LoVo (cell line): ENCODE measurements at regions not wholly inside any gene's neighbourhood (a gene's known extent, or its start where the extent isn't known, plus 50 kb on each side); places are given as distances from the start of the nearest gene placed in this dataset.
"Not testable (repeated sequence)": the region's sequence is repeated elsewhere in the genome, so short reads cannot be mapped to it uniquely, and the experiment has no call there.

Experiments
- DNase-seq: peaks from one replicate; pipeline ENCODE4 v3.0.0-alpha.2; 2016; ENCODE audit warnings: low spot score

DNA sequence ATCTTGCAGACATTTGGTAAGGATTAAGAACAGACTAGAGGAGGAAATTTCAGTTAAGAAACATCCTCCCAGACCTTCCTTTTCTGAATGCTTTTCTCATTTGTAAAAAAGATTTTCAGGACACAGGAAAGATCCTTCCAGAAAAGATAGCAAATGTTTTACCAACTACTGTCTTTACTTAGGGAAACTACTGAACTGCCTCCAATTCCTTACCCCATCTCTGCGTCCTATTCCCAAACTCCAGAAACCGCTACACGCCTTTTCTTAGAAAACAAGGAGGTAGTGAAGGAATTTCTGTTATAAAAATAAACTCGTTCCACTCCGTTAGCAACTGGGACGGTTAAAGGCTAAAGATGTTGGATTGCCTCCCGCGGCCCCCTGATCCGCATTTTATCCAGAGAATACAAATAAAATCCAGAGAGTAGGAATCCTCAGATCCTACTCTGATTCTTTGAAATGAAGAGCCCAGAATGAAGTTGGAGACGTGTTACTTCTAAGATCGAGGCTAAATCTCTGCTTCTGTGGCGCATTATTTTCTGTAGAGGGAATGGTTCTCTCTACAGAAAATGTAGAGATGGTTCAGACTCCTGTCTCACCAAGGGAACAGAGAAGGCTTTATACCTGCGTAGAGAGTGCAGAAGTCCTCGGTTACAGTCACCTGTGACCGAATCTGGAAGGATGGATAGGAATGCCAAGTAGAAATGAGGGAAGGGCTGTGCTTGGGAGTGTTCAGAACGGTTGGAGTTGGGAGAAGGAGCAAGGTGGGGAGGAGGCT lies 133.0 kb downstream of the GPX5 start:
- peak; percentile 11 for DNase-seq

DNA sequence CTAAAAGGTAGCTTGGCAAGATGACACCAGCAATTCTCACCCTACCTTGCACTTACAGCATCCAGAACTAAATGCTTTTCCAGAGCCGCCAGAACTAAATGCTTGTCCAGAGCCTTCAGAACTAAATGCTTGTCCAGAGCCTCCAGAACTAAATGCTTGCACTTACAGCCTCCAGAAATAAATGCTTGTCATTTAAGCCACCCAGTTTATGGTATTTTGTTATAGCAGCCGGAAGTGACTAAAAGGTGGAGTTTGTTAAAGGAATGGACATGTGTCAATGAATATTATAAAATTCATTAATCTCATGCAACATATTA lies 133.5 kb downstream of the GPX5 start:
- no peak for DNase-seq

DNA sequence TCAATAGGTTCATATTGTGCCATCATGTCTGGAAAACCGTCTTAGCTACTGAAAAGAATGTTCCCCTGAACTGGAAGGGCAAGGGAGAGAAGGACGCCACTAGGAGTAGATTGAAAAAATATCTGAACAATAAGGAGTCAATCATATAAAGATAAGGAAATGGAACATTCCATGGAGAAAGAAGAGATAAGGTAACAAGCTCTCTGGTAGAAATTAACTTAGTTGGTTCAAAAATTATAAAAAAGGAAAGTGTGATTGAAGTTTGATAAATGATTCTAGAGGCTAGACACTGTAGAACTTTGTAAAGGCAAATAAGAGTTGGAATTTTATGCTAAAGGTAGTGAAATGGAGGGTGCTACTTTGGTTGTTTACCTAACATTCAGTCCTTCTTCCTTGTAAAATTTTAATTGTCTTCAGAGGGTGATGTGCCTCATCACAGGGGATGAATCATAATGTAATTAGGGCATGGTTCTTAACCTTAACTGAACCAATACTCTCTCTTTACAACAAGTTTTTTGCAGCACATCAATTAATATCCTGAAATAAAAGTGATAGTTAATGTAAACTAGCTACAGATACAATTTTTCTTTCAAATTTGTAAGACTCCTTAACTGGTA lies 135.5 kb downstream of the GPX5 start:
- peak; percentile 25 for DNase-seq

DNA sequence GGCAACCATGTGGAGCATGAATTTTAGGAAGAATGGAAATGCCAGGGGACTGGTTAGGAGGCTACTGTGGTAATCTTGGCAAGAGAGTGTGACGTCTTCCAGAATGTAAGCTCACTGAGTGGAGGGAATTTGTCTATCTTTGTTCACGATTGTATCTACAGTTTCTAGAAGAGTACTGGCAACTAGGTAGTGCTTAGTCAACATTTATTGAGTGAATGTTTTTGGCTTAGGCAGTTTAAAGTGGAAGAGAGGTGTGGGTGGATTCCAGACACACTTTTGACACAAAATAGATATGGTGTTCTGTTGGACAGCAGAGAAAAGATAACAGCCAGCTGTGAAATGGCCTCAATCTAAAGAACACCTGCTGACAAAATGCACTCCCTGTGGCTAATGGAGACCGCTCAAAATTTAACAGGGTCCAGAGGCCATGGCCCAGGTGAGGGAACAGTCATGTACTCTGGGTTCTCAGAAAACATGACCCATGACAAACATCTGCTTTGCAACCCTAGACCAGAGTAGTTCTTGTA lies 139.3 kb downstream of the GPX5 start:
- DNase-seq = no peak

DNA sequence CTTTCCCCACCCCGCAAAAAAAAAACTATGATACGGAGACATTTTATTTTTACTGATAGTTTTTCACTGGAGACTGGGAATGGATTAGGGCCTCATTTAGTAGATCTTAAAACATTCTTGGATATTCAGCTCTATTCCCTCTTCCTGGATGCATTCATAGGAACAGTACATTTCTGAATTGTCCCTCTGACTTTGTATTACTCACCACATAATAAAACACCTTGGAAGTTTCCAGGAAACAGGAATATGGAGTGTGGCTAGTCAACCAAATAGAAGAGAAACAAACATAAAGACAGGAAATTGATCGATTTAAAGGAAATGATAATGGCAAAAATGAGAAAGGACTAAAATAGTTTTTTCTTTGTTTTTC lies 147.7 kb downstream of the GPX5 start:
- DNase-seq = no peak

DNA sequence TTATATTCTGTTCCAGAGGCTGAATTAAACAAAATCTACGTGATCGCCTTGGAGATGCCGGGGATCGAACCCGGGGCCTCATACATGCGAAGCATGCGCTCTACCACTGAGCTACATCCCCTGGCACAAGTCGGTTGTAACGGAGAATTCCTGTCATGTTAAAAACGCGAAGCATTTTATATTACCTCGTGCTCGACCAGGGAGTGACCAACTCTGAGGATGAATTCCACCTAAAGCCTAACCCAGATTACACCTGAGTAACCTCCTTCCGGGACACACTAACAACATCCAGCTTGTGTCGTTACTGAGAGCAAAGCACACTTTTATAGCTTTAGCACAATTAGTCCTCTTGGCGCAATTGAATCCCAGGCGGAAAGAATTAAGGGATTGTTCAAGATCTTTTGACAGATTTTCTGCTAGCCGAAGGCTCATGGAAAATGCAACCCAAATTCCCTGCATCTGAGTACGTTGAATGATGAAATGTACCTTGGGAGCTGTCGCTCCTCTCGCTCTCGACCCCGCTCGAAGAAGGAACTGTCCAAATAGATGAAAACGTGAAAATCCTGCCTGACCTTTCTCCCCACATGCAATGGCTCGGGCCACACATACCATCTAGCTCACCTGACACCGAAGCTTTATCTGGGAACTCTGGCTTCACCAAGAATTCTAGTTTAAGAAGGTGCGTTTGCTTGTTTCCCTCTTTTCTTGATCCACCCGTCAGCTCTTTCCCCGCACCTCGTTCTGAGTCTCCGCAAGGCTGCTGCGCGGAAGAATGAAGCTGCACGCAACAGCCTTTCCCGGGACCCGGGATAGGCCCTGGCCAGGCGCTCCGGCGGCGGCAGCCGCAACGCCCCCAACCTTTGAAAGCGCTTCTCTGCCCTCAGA lies 148.3 kb downstream of the GPX5 start:
- DNase-seq = peak; percentile 30

DNA sequence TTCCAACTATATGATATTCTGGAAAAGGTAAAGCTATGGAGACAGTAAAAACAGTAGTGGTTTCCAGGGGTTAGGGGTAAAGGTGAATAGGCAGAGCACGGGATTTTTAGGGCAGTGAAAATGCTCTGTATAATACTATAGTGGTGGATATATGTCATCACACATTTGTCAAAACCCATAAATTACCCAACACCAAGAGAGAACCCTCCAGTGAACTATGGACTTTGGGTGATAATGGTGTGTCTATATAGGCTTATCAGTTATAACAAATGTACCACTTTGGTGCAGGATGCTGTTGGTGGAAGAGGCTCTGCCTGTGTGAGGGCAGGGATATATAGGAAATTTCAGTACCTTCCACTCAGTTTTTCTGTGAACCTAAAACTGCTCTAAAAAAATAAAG lies 149.9 kb downstream of the GPX5 start:
- no peak for DNase-seq

DNA sequence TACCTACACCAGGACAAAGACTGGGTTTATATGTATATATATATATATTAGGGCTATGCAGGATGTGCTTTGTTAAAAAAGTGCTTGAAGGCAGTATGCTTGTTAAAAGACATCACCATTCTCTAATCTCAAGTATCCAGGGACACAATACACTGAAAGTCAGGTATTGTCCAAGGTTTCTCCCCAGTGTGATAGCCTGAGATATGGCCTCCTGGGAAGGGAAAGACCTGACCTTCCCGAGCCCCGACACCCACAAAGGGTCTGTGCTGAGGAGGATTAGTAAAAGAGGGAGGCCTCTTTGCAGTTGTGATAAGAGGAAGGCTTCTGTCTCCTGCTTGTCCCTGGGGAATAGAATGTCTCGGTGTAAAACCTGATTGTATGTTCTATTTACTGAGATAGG lies 156.9 kb downstream of the GPX5 start:
- no peak for DNase-seq

DNA sequence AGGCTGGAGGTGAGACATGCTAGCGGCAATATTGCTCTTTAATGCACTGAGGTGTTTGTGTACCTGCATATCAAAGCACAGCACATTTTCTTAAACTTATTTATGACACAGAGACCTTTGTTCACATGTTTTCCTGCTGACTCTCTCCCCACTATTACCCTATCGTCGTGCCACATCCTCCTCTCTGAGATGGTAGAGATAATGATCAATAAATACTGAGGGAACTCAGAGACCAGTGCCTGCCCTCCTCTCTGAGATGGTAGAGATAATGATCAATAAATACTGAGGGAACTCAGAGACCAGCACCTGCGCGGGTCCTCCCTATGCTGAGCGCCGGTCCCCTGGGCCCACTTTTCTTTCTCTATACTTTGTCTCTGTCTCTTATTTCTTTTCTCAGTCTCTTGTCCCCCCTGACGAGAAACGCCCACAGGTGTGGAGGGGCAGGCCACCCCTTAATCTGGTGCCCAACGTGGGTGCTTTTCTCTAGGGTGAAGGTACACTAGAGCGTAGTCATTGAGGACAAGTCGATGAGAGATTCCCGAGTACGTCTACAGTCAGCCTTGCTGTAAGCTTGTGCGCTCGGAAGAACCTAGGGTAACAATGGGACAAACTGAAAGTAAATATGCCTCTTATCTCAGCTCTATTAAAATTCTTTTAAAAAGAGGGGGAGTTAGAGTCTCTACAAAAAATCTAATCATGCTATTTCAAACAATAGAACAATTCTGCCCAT lies 157.4 kb downstream of the GPX5 start:
- not testable (repeated sequence) for DNase-seq

DNA sequence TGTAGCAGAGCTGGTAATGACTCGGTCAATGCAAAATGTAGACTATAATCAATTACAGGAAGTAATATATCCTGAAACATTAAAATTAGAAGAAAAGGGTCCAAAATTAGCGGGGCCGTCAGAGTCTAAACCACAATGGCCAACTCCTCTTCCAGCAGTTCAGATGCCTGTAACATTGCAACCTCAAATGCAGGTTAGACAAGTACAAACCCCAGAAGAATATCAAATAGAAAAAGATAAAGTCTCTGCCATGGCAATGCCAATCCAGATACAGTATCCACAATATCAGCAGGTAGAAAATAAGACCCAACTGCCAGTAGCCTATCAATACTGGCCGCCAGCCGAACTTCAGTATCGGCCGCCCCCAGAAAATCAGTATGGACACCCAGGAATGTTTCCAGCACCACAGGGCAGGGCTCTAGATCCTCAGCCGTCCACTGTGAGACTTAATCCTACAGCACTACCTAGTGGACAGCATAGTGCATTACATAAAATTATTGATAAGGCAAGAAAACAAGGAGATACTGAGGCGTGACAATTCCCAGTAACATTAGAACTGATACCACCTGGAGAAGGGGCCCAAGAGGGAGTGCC lies 158.4 kb downstream of the GPX5 start:
- DNase-seq = peak; percentile 69

DNA sequence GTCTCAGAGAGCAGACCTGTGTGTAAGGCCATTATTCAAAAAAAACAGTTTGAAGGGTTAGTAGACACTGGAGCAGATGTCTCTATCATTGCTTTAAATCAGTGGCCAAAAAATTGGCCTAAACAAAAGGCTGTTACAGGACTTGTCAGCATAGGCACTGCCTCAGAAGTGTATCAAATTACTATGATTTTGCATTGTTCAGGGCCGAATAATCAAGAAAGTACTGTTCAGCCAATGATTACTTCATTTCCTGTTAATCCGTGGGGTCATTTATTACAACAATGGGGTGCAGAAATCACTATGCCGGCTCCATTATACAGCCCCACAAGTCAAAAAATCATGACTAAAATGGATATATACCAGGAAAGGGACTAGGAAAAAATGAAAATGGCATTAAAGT lies 160.3 kb downstream of the GPX5 start:
- not testable (repeated sequence) for DNase-seq

DNA sequence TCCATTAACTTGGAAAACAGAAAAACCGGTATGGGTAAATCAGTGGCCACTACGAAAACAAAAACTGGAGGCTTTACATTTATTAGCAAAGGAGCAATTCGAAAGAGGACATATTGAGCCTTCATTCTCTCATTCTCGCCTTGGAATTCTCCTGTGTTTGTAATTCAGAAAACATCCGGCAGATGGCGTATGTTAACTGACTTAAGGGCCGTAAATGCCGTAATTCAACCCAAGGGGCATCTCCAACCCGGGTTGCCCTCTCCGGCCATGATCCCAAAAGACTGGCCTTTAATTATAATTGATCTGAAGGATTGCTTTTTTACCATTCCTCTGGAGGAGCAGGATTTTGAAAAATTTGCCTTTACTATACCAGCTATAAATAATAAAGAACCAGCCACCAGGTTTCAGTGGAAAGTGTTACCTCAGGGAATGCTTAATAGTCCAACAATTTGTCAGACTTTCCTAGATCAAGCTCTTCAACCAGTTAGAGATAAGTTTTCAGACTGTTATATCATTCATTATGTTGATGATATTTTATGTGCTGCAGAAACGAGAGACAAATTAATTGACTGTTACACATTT lies 160.9 kb downstream of the GPX5 start:
- peak; percentile 73 for DNase-seq

DNA sequence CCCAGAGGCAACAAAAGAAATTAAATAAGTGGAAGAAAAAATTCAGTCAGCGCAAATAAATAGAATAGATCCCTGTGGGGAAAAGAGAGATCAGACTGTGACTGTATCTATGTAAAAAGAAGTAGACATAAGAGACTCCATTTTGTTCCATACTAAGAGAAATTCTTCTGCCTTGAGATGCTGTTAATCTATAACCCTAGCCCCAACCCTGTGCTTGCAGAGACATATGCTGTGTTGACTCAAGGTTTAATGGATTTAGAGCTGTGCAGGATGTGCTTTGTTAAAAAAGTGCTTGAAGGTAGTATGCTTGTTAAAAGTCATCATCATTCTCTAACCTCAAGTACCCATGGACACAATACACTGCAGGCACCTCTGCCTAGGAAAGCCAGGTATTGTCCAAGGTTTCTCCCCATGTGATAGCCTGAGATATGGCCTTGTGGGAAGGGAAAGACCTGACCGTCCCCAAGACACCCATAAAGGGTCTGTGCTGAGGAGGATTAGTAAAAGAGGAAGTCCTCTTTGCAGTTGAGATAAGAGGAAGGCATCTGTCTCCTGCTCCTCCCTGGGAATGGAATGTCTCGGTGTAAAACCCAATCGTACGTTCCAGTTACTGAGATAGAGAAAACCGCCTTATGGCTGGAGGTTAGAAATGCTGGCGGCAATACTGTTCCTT lies 161.8 kb downstream of the GPX5 start:
- not testable (repeated sequence) for DNase-seq

DNA sequence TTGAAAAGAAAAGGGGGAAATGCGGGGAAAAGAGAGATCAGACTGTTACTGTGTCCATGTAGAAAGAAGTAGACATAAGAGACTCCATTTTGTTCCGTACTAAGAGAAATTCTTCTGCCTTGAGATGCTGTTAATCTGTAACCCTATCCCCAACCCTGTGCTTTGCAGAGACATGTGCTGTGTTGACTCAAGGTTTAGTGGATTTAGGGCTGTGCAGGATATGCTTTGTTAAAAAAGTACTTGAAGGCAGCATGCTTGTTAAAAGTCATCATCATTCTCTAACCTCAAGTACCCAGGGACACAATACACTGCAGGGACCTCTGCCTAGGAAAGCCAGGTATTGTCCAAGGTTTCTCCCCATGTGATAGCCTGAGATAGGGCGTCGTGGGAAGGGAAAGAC lies 166.3 kb downstream of the GPX5 start:
- DNase-seq = not testable (repeated sequence)

DNA sequence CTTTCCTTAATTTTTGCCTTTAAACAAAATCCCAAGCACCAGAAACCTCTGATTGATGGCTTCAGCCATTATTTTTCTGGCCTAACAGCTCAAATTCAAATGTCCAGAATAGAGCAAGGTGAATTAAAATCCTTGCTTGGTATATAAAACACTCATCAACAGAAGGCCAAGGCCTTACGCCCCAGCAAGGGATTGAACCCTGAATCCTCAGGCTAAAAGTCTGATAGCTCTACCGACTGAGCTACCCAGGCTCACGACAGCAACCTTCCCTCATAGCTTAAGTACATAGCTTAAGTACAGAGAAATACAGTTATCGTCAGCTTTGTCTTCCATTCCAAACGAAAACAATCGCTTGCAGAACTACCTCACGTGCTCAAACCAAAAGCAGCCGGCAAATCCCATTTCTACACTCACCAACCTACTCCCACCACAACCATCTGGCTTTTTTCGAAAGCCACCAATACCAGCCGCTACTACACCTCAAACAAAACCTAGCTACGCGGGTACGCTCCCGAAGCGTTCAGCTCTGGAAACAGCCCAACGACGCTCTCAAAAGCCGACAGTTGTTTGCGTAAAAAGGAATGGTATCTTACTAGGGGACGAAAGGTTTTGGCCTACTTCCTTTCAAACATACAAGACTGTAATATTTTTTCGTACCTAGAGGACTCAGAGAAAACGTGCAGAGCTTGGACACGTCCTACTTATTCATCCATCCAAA lies 167.5 kb downstream of the GPX5 start:
- no peak for DNase-seq

DNA sequence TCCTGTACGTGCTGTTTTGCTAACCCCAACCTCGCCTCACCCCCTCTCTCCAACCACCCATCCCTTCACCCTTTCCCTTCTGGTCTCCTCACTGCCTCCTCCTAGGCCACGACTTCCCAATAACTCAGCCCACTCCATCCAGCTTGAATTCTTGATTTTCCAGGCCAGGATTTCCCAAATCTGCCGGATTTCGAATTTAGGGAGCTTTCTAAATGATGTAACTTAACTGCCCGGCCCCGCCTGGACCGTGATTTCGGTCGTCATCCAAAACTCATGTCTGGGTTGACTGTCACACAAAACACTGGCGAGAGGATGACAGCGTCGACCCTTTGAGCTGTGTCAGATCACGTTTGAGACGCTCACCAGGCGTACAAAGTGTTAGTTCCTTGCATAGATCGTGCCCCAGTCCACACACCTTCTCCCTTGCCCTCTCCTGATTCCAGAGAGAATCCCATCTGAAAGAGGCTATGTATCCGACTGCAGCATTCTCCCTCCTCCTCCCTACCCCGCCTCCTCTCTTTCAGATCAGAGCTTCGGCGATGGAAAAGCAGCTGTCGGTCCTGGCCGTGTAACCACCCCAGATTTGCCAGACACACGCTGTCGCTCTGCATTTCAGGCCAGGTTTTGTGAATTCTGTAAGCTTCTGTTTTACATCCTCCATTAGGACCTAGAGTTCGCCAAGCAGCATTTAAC lies 168.2 kb downstream of the GPX5 start:
- DNase-seq = no peak

DNA sequence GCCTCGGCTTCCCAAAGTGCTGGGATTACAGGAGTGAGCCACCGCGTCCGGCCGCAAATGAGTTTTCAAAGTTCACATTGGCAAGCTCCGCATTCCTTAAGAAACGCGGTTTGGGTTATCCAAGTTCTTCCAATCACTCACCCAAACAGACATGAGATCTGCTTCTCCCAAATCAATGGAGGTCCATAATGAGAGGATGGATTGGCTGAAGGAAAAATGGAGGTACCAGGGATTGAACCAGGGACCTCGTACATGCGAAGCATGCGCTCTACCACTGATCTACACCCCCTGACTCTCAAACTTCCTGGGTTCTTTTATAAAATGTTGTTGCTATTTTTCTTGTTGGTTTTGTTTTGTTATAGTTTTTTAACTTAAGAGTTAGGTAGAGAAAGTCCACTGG lies 170.0 kb downstream of the GPX5 start:
- no peak for DNase-seq

DNA sequence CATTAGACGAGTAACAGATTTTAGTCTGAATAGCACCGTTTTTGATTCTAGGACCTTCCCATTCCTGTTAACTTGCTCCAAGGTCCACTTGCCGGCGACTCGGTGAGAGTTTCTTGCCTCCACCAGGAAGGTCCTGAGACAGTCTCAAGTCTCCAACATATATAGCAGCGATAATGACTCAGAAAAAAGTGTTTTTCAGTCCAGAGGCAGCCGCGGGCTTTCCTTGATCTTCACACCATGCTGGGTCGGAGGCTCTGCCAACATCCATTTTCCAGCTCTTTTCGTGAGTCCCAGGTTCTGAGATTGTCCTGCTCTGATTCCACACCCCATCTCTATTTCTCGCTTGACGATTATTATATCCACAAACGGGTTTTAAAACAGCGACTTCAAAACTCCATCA lies 170.5 kb downstream of the GPX5 start:
- no peak for DNase-seq

DNA sequence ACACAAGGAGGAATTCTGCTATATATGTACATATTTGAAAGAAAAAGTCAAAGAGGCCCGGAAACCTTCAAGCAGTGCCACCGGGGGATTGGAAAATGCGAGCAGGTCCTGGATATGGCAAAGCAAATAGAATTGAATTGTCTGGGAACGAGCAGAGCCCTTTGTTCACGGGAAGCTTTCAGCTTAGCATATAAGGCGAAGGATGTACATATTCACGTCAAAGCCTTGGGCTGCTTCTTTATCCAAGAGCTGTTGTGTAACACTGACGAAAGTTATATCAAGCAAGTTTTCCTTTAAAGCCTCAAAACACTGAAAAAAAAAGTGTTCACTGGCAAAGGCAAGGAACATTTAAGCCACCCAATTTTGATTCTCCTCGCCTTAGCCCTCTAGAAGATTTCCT lies 171.0 kb downstream of the GPX5 start:
- no peak for DNase-seq
